HFF-Myc (cell line): ENCODE measurements at regions not wholly inside any gene's neighbourhood (a gene's known extent, or its start where the extent isn't known, plus 50 kb on each side); places are given as distances from the start of the nearest gene placed in this dataset.

ENCODE experiments used
- DNase-seq: peaks from one replicate; pipeline ENCODE4 v3.0.0-alpha.2; 2011; ENCODE audit warnings: low read depth; ENCODE audit errors: extremely low read depth
- H3K4me3 ChIP-seq: replicated peaks from 2 replicates; pipeline ENCODE4 v1.5.1; 2011; ENCODE audit warnings: low read depth, mild to moderate bottlenecking, control low read depth, low read length
- TF ChIP-seq, protein P1 (sequence below): IDR thresholded peaks from 2 replicates; pipeline ENCODE4 v1.5.1; 2012; ENCODE audit warnings: mild to moderate bottlenecking, low read depth, low read length, control low read depth; ENCODE audit errors: missing control alignments

DNA sequence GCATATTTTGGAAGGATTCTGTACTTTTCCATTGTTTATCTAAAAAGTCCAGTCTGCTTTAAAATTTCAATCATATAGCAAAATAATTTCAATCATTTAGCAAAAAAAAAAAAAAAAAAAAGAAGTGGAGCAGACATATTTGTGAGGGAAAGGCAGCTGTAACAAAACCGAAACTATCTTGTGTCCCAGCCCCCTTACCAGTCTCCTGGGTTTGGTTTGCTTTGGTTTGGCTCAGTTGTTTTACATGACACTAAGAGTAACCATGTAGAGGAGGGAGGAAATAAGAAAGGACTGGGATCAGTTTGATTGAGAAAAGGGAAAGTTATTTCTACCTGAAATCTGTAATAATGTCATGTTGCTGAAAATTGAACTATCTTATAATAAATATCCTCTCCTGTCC is 158.8 kb upstream of the GADL1 start:
- no peak overlapping the region for H3K4me3 ChIP-seq
- DNase-seq, result no peak
- TF ChIP-seq, protein P1, sequence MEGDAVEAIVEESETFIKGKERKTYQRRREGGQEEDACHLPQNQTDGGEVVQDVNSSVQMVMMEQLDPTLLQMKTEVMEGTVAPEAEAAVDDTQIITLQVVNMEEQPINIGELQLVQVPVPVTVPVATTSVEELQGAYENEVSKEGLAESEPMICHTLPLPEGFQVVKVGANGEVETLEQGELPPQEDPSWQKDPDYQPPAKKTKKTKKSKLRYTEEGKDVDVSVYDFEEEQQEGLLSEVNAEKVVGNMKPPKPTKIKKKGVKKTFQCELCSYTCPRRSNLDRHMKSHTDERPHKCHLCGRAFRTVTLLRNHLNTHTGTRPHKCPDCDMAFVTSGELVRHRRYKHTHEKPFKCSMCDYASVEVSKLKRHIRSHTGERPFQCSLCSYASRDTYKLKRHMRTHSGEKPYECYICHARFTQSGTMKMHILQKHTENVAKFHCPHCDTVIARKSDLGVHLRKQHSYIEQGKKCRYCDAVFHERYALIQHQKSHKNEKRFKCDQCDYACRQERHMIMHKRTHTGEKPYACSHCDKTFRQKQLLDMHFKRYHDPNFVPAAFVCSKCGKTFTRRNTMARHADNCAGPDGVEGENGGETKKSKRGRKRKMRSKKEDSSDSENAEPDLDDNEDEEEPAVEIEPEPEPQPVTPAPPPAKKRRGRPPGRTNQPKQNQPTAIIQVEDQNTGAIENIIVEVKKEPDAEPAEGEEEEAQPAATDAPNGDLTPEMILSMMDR, result no peak

GRCh38 chr3:31054032-31054431 is 159.6 kb upstream of the GADL1 start:
- TF ChIP-seq, protein P1, result no peak
- DNase-seq, result no peak
- H3K4me3 ChIP-seq, result no peak overlapping the region

DNA sequence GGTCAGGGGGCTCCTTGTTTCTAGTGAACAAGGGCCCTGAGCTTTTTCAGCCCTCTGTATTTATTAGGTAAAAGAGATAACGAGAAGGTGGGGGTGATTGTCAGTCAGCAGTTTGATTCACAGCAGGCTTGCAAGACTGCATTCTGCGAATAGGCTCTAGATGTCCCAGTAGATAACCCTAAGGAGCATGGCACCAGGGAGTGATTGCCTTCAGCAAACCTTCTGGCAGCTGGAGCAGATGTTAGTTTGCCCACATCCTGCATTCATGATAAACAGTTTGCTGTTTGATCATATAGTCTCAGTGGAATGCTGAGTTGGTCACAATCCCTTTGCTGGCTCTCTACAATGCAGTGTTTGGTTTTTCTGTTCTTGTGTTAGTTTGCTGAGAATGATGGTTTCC is 161.3 kb upstream of the GADL1 start:
- TF ChIP-seq, protein P1, result no peak
- H3K4me3 ChIP-seq, result no peak overlapping the region
- no peak for DNase-seq

- TF ChIP-seq, protein P1, result no peak
- no peak for DNase-seq
- no peak overlapping the region for H3K4me3 ChIP-seq
Observed at GRCh38 chr3:31057891-31058290, 163.4 kb upstream of the GADL1 start.

DNA sequence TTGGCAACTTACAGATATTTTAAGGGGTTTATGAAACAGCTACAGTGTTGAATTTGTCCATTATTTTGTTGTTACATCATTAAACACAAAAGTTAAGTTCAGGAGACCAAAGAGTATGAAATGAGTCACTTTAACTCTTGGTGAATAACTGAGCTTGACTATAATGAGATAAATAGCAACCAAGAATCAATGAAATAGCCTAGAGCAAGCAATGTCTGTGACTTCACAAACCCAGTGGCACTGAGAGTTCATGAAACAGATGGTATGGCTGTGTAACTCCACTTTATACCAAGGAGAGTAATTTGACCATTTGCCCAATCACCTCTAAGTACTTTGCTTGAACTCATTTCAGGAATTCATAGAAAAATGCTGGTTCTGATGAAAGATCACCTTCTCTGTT is 169.6 kb upstream of the GADL1 start:
- TF ChIP-seq, protein P1, result no peak
- no peak overlapping the region for H3K4me3 ChIP-seq
- DNase-seq, result no peak

GRCh38 chr3:31065765-31066164 is 171.3 kb upstream of the GADL1 start:
- TF ChIP-seq, protein P1, result no peak

GRCh38 chr3:31067004-31067403 is 172.5 kb upstream of the GADL1 start:
- no peak overlapping the region for H3K4me3 ChIP-seq
- peak; percentile 93 for DNase-seq
- TF ChIP-seq, protein P1, result no peak

More at GRCh38 chr3:31065765-31066164, 171.3 kb upstream of the GADL1 start:
- no peak for DNase-seq
- no peak overlapping the region for H3K4me3 ChIP-seq
